Hepatocyte (in vitro differentiated cells): ENCODE measurements at regions not wholly inside any gene's neighbourhood (a gene's known extent, or its start where the extent isn't known, plus 50 kb on each side); places are given as distances from the start of the nearest gene placed in this dataset.
"Not testable (repeated sequence)": the region's sequence is repeated elsewhere in the genome, so short reads cannot be mapped to it uniquely, and the experiment has no call there.

ENCODE experiments used
- EZH2phosphoT487 ChIP-seq: fragments of 200-600 bp; sonication (generic); IDR thresholded peaks from one replicate; pipeline ENCODE4 v1.6.1; 2018; ENCODE audit warnings: antibody characterized with exemption, mild to moderate bottlenecking, low read depth, moderate library complexity; ENCODE audit not compliant: unreplicated experiment, severe bottlenecking
- TF ChIP-seq, protein P1 (sequence below): fragments of 200-600 bp; sonication (generic); IDR thresholded peaks from 2 replicates; pipeline ENCODE4 v1.5.1; 2016; ENCODE audit warnings: antibody characterized with exemption, mild to moderate bottlenecking; ENCODE audit not compliant: poor library complexity

DNA sequence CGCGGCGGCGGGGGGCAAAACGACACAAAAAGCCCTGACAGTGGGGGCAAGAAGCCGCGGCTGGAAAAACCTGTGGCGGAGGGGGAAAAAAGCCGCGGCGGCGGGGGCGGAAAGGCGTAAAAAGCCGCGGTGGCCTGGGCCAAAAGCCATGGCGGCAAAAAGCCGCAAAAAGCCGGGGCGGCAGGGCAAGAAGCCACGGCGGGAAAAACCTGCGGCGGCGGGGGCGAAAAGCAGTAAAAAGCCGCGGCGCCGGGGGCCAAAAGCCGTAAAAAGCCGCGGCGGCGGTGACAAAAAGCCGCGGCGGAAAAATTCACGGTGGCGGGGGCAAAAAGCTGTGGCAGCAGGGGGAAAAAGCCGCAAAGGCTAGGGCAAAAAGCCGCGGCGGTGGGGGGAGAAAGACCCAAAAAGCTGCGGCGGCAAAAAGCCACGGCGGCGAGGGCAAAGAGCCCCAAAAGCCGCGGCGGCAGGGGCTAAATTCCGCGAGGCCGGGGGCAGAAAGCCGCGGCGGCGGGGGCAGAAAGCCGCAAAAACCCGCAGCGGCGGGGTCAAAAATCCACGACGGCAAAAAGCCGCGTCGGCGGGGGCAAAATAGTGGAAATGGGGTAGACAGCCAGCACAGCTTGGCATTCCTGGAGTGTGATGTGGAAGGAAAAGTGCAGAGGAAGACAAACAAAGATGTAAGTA, 165.2 kb upstream of the TP53TG3C start:
- TF ChIP-seq, protein P1, sequence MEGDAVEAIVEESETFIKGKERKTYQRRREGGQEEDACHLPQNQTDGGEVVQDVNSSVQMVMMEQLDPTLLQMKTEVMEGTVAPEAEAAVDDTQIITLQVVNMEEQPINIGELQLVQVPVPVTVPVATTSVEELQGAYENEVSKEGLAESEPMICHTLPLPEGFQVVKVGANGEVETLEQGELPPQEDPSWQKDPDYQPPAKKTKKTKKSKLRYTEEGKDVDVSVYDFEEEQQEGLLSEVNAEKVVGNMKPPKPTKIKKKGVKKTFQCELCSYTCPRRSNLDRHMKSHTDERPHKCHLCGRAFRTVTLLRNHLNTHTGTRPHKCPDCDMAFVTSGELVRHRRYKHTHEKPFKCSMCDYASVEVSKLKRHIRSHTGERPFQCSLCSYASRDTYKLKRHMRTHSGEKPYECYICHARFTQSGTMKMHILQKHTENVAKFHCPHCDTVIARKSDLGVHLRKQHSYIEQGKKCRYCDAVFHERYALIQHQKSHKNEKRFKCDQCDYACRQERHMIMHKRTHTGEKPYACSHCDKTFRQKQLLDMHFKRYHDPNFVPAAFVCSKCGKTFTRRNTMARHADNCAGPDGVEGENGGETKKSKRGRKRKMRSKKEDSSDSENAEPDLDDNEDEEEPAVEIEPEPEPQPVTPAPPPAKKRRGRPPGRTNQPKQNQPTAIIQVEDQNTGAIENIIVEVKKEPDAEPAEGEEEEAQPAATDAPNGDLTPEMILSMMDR = not testable (repeated sequence)
- TF ChIP-seq EZH2phosphoT487 = not testable (repeated sequence)
